ENCODE measurements at regions not wholly inside any gene's neighbourhood (a gene's known extent, or its start where the extent isn't known, plus 50 kb on each side); places are given as distances from the start of the nearest gene placed in this dataset.

DNA sequence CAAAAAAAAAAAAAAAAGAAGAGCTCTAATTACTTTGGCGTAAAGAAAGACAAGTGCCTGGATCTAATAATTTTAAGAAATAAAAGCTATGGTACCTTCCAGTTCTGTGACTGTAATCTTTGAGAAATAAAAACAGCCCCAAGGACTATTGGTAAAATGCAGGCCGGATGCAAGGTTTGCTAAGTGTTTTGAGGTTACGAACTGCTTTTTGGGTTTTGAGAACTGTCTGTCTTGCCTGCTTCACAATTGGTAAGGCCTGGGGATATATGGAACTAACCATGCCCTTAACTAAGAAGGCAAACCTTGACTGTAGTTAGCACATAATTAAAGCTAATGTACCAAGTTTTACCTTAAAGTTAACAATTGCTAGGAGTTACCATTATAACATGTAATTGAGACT is 388.4 kb upstream of the CBLB start:
- Histone ChIP-seq H2AFZ (no peak overlapping the region), H3K9me3 (ENCODE audit: low read depth) (no peaks in the 10 kb centered on the region), H3K27ac (no peak overlapping the region), H3K79me2 (no peaks in the 10 kb centered on the region), H3K27me3 (no peaks in the 10 kb centered on the region), H3K4me2 (no peak overlapping the region), H3K9me2 (replicated peaks; ENCODE audit: insufficient read depth) (no peaks in the 10 kb centered on the region), H3K4me1 (ENCODE audit: insufficient read depth) (peaks cover 6% of the 10 kb centered on the region), H4K20me1 (ENCODE audit: insufficient read depth, poor library complexity, severe bottlenecking) (no peaks in the 10 kb centered on the region), H3K36me3 (replicated peaks; ENCODE audit: insufficient read depth, low read depth) (no peaks in the 10 kb centered on the region), H3K4me3 (no peak overlapping the region)
- TF ChIP-seq, protein P1, sequence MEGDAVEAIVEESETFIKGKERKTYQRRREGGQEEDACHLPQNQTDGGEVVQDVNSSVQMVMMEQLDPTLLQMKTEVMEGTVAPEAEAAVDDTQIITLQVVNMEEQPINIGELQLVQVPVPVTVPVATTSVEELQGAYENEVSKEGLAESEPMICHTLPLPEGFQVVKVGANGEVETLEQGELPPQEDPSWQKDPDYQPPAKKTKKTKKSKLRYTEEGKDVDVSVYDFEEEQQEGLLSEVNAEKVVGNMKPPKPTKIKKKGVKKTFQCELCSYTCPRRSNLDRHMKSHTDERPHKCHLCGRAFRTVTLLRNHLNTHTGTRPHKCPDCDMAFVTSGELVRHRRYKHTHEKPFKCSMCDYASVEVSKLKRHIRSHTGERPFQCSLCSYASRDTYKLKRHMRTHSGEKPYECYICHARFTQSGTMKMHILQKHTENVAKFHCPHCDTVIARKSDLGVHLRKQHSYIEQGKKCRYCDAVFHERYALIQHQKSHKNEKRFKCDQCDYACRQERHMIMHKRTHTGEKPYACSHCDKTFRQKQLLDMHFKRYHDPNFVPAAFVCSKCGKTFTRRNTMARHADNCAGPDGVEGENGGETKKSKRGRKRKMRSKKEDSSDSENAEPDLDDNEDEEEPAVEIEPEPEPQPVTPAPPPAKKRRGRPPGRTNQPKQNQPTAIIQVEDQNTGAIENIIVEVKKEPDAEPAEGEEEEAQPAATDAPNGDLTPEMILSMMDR (IDR thresholded peaks at IDR 0.05; ENCODE audit: poor library complexity) = no peak
- TF ChIP-seq EZH2 (IDR thresholded peaks at IDR 0.05; ENCODE audit: borderline replicate concordance) (no peak), EZH2phosphoT487 (IDR thresholded peaks at IDR 0.05; ENCODE audit: low read depth, severe bottlenecking, unreplicated experiment) (no peak)
- no peak for DNase-seq (ENCODE audit: low spot score)
- 88% methylated on average over 3 of the region's 3 CpGs for WGBS (ENCODE audit: low lambda C conversion rate, missing lambda C conversion rate)

DNA sequence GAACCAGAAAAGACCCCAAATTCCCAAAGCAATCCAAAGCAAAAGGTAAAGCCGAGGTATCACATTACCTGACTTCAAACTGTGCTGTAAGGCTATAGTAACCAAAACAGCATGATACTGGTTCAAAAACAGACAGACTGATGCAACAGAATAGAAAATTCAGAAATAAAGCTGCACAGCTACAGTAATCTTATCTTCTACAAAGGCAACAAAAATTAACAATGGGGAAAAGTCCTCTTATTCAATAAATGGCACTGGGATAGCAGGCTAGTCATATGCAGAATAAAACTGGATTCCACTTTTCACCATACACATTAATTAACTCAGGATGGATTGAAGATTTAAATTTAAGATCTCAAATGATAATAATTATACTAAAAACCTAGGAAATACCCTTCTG is 392.6 kb upstream of the CBLB start:
- Histone ChIP-seq H3K4me2 (no peak overlapping the region), H3K4me1 (ENCODE audit: insufficient read depth) (peaks cover 12% of the 10 kb centered on the region), H3K79me2 (no peaks in the 10 kb centered on the region), H2AFZ (no peak overlapping the region), H4K20me1 (ENCODE audit: insufficient read depth, poor library complexity, severe bottlenecking) (no peaks in the 10 kb centered on the region), H3K9me3 (ENCODE audit: low read depth) (no peaks in the 10 kb centered on the region), H3K27ac (no peak overlapping the region), H3K4me3 (no peak overlapping the region), H3K9me2 (replicated peaks; ENCODE audit: insufficient read depth) (no peaks in the 10 kb centered on the region), H3K27me3 (no peaks in the 10 kb centered on the region), H3K36me3 (replicated peaks; ENCODE audit: insufficient read depth, low read depth) (no peaks in the 10 kb centered on the region)
- TF ChIP-seq, protein P1 (IDR thresholded peaks at IDR 0.05; ENCODE audit: poor library complexity) = no peak
- TF ChIP-seq EZH2 (IDR thresholded peaks at IDR 0.05; ENCODE audit: borderline replicate concordance) (no peak), EZH2phosphoT487 (IDR thresholded peaks at IDR 0.05; ENCODE audit: low read depth, severe bottlenecking, unreplicated experiment) (no peak)
- WGBS (ENCODE audit: low lambda C conversion rate, missing lambda C conversion rate) = 91% methylated on average over 1 of the region's 1 CpG
- no peak for DNase-seq (ENCODE audit: low spot score)

DNA sequence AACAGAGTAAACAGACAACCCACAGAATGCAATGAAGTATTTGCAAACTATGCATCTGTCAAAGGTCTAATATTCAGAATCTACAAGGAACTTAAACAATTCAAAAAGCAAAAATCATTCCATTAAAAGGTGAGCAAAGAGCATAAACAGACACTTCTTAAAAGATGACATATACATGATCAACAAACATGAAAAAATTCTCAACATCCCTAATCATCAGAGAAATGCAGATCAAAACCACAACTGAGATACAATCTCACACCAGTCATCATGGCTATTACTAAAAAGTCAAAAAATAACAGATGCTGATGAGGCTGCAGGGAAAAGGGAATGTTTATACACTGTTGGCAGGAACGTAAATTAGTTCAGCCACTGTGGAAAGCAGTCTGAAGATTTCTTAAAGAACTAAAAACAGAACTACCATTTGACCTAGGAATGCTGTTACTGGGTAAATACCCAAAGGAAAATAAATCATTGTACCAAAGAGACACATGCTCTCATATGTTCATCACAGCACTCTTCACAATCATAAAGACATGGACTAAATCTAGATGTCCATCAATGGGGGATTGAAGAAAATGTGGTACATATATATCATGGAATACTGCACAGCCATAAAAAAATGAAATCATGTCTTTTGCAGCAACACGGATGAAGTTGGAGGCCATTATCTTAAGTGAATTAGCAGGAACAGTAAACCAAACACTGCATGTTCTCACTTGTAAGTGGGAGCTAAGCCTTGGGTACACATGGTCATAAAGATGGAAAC is 393.3 kb upstream of the CBLB start:
- H3K4me3 ChIP-seq = no peak overlapping the region
- H2AFZ ChIP-seq = no peak overlapping the region
- no peak for TF ChIP-seq EZH2 (IDR thresholded peaks at IDR 0.05; ENCODE audit: borderline replicate concordance)
- TF ChIP-seq, protein P1 (IDR thresholded peaks at IDR 0.05; ENCODE audit: poor library complexity) = no peak
- TF ChIP-seq EZH2phosphoT487 (IDR thresholded peaks at IDR 0.05; ENCODE audit: low read depth, severe bottlenecking, unreplicated experiment) = no peak
- H4K20me1 ChIP-seq (ENCODE audit: insufficient read depth, poor library complexity, severe bottlenecking) = no peaks in the 10 kb centered on the region
- no peak for DNase-seq (ENCODE audit: low spot score)
- no peaks in the 10 kb centered on the region for H3K9me2 ChIP-seq (replicated peaks; ENCODE audit: insufficient read depth)
- no peaks in the 10 kb centered on the region for H3K9me3 ChIP-seq (ENCODE audit: low read depth)
- 52% methylated on average over 2 of the region's 2 CpGs for WGBS (ENCODE audit: low lambda C conversion rate, missing lambda C conversion rate)
- H3K4me1 ChIP-seq (ENCODE audit: insufficient read depth) = peaks cover 12% of the 10 kb centered on the region
- peak overlapping the region; percentile 68 for H3K27ac ChIP-seq
- H3K79me2 ChIP-seq = no peaks in the 10 kb centered on the region
- H3K27me3 ChIP-seq = no peaks in the 10 kb centered on the region
- H3K36me3 ChIP-seq (replicated peaks; ENCODE audit: insufficient read depth, low read depth) = no peaks in the 10 kb centered on the region
- H3K4me2 ChIP-seq = peak overlapping the region; percentile 22
